Trophoblast cell (in vitro differentiated cells and primary cell): ENCODE measurements at regions not wholly inside any gene's neighbourhood (a gene's known extent, or its start where the extent isn't known, plus 50 kb on each side); places are given as distances from the start of the nearest gene placed in this dataset.

Experiments used
- DNase-seq, 2 donors: peaks; one replicate each; pipeline ENCODE4 v3.0.0-alpha.2; 2016
- H2AFZ ChIP-seq: 2 replicates; pipeline ENCODE4 v1.6.1; 2013; ENCODE audit warnings: low read length, moderate library complexity, mild to moderate bottlenecking; ENCODE audit not compliant: insufficient read depth, poor library complexity
- H2AK5ac ChIP-seq: 2 replicates; pipeline ENCODE4 v1.6.1; 2013; ENCODE audit warnings: mild to moderate bottlenecking, low read length
- H2BK120ac ChIP-seq: 2 replicates; pipeline ENCODE4 v1.6.1; 2013; ENCODE audit warnings: low read length, mild to moderate bottlenecking, moderate library complexity; ENCODE audit not compliant: insufficient read depth, poor library complexity
- H2BK12ac ChIP-seq: 2 replicates; pipeline ENCODE4 v1.6.1; 2013; ENCODE audit warnings: mild to moderate bottlenecking, low read length, moderate library complexity
- H2BK5ac ChIP-seq: 2 replicates; pipeline ENCODE4 v1.6.1; 2013; ENCODE audit warnings: low read length, low read depth, moderate library complexity, mild to moderate bottlenecking; ENCODE audit not compliant: poor library complexity
- H3K14ac ChIP-seq: 2 replicates; pipeline ENCODE4 v1.6.1; 2013; ENCODE audit warnings: mild to moderate bottlenecking, low read length
- H3K18ac ChIP-seq: 2 replicates; pipeline ENCODE4 v1.6.1; 2013; ENCODE audit warnings: mild to moderate bottlenecking, low read length
- H3K23ac ChIP-seq: 2 replicates; pipeline ENCODE4 v1.6.1; 2013; ENCODE audit warnings: low read length
- H3K27ac ChIP-seq: 2 replicates; pipeline ENCODE4 v1.5.1; 2013; ENCODE audit warnings: low read depth, mild to moderate bottlenecking, inconsistent platforms, low read length, moderate library complexity
- H3K27me3 ChIP-seq: 2 replicates; pipeline ENCODE4 v1.6.1; 2013; ENCODE audit warnings: inconsistent platforms, mild to moderate bottlenecking, low read length, moderate library complexity; ENCODE audit not compliant: insufficient read depth
- H3K36me3 ChIP-seq, 2 experiments: 1 replicate in 1 of 2; 2 replicates in 1 of 2; pipeline ENCODE4 v1.6.1; 2013; ENCODE audit warnings: low read length in 2 of 2, mild to moderate bottlenecking in 2 of 2, moderate library complexity in 1 of 2; ENCODE audit not compliant: insufficient read depth in 2 of 2, control insufficient read depth in 1 of 2
- H3K4ac ChIP-seq: 2 replicates; pipeline ENCODE4 v1.6.1; 2013; ENCODE audit warnings: low read depth, mild to moderate bottlenecking, low read length, moderate library complexity
- H3K4me1 ChIP-seq, 2 experiments: 1 replicate in 1 of 2; 2 replicates in 1 of 2; pipeline ENCODE4 v1.6.1; 2013; ENCODE audit warnings: low read length in 2 of 2, mild to moderate bottlenecking in 2 of 2, moderate library complexity in 1 of 2; ENCODE audit not compliant: insufficient read depth in 2 of 2, control insufficient read depth in 1 of 2
- H3K4me2 ChIP-seq: 2 replicates; pipeline ENCODE4 v1.6.1; 2013; ENCODE audit warnings: inconsistent platforms, mild to moderate bottlenecking, low read length, moderate library complexity
- H3K4me3 ChIP-seq: 2 replicates; pipeline ENCODE4 v1.5.1; 2013; ENCODE audit warnings: mild to moderate bottlenecking, low read depth, low read length, inconsistent platforms
- H3K79me1 ChIP-seq: one replicate; pipeline ENCODE4 v1.6.1; 2013; ENCODE audit warnings: low read length
- H3K79me2 ChIP-seq: 2 replicates; pipeline ENCODE4 v1.6.1; 2013; ENCODE audit warnings: low read length, mild to moderate bottlenecking; ENCODE audit not compliant: control insufficient read depth, insufficient read depth, poor library complexity
- H3K9ac ChIP-seq: 2 replicates; pipeline ENCODE4 v1.6.1; 2013; ENCODE audit warnings: mild to moderate bottlenecking, low read length
- H3K9me3 ChIP-seq: 2 replicates; pipeline ENCODE4 v1.6.1; 2013; ENCODE audit warnings: low read depth, mild to moderate bottlenecking, control low read depth, inconsistent platforms, low read length; ENCODE audit not compliant: insufficient read depth
- H4K12ac ChIP-seq: 2 replicates; pipeline ENCODE4 v1.6.1; 2013; ENCODE audit warnings: low read depth, mild to moderate bottlenecking, low read length, moderate library complexity
- H4K8ac ChIP-seq: 2 replicates; pipeline ENCODE4 v1.6.1; 2013; ENCODE audit warnings: low read depth, mild to moderate bottlenecking, low read length, moderate library complexity
- H4K91ac ChIP-seq: one replicate; pipeline ENCODE4 v1.6.1; 2013; ENCODE audit warnings: low read depth, mild to moderate bottlenecking, low read length, moderate library complexity
- WGBS: extraction: QIAGEN DNeasy Blood & Tissue Kit; methylation state at CpG from one replicate; pipeline ENCODE4 v1.1.7; 2013; ENCODE audit warnings: missing lambda C conversion rate; ENCODE audit not compliant: insufficient read length, insufficient coverage; ENCODE audit errors: extremely low coverage; 5-methylcytosine and 5-hydroxymethylcytosine counted together

DNA sequence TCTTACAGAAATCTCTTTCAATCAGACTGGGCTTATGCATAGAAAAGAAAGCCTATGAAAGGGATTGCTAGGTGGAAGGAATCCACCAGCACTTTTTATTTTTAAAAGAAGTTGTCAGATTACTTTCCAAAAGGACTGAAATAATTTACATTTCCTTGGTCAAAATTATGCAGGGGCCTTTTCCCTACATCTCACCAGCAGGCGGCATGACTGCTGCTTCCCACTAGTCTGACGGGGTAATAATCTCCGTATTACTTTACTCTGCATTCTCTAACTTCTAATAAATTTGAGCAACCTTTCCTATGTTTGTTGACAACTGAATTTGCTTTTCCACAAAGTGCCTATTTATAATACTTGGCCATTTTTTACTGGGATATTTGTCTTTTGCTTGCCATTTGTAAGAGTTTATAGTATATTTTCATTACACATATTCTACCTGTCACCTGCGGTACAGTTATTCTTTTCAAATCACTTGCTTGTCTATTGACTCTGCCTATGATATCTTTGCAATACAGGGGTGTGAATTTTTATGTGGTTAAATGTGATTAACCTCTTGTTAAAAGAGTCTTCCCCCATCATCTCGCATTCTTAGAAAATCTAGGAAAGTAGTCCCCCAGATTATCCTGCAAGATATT lies 51.9 kb upstream of the USP47 start:
- no peak overlapping the region for H4K91ac ChIP-seq
- no peak overlapping the region for H3K23ac ChIP-seq
- no peak overlapping the region for H3K4me2 ChIP-seq
- no peak overlapping the region for H4K8ac ChIP-seq
- H3K79me2 ChIP-seq = no peaks in the 10 kb centered on the region
- no peaks in the 10 kb centered on the region for H3K4me1 ChIP-seq
- H2AK5ac ChIP-seq = no peak overlapping the region
- H4K12ac ChIP-seq = no peak overlapping the region
- no peak overlapping the region for H2BK5ac ChIP-seq
- H3K18ac ChIP-seq = no peak overlapping the region
- DNase-seq = peak in 1 of 2 donors; percentile 41
- H2AFZ ChIP-seq = no peak overlapping the region
- H2BK120ac ChIP-seq = no peak overlapping the region
- no peaks in the 10 kb centered on the region for H3K27me3 ChIP-seq
- no peak overlapping the region for H3K9ac ChIP-seq
- no peaks in the 10 kb centered on the region for H3K9me3 ChIP-seq
- WGBS = no CpG with 5 or more reads among the region's 5 CpGs
- no peak overlapping the region for H3K14ac ChIP-seq
- no peak overlapping the region for H3K27ac ChIP-seq
- no peak overlapping the region for H3K4ac ChIP-seq
- H2BK12ac ChIP-seq = no peak overlapping the region
- no peaks in the 10 kb centered on the region for H3K36me3 ChIP-seq
- H3K79me1 ChIP-seq = no peaks in the 10 kb centered on the region
- H3K4me3 ChIP-seq = no peak overlapping the region

- Histone ChIP-seq H3K79me2 (no peaks in the 10 kb centered on the region), H4K12ac (no peak overlapping the region), H3K4me2 (no peak overlapping the region), H3K14ac (no peak overlapping the region), H3K9me3 (no peaks in the 10 kb centered on the region), H2BK12ac (no peak overlapping the region), H3K36me3 (no peaks in the 10 kb centered on the region), H2BK120ac (no peak overlapping the region), H3K23ac (no peak overlapping the region), H4K8ac (no peak overlapping the region), H2AK5ac (no peak overlapping the region), H3K18ac (no peak overlapping the region), H4K91ac (no peak overlapping the region), H3K79me1 (no peaks in the 10 kb centered on the region), H2BK5ac (no peak overlapping the region), H2AFZ (no peak overlapping the region), H3K27me3 (no peaks in the 10 kb centered on the region), H3K4me3 (no peak overlapping the region), H3K4ac (no peak overlapping the region), H3K4me1 (no peaks in the 10 kb centered on the region), H3K9ac (no peak overlapping the region), H3K27ac (no peak overlapping the region)
- DNase-seq = no peak
- no CpG with 5 or more reads among the region's 7 CpGs for WGBS
These were observed 53.6 kb upstream of the USP47 start for GRCh38 chr11:11788063-11788710.

- Histone ChIP-seq H3K4me2 (no peak overlapping the region), H3K9me3 (peaks cover 1% of the 10 kb centered on the region), H3K4ac (no peak overlapping the region), H2BK120ac (no peak overlapping the region), H3K9ac (no peak overlapping the region), H3K14ac (no peak overlapping the region), H4K91ac (no peak overlapping the region), H4K12ac (no peak overlapping the region), H3K36me3 (no peaks in the 10 kb centered on the region), H3K4me1 (no peaks in the 10 kb centered on the region), H3K18ac (no peak overlapping the region), H3K79me2 (no peaks in the 10 kb centered on the region), H3K23ac (no peak overlapping the region), H2AFZ (no peak overlapping the region), H2BK12ac (no peak overlapping the region), H3K4me3 (no peak overlapping the region), H3K79me1 (no peaks in the 10 kb centered on the region), H2AK5ac (peak overlapping the region; percentile 12), H3K27me3 (no peaks in the 10 kb centered on the region), H3K27ac (no peak overlapping the region), H4K8ac (no peak overlapping the region), H2BK5ac (no peak overlapping the region)
- no CpG with 5 or more reads among the region's 7 CpGs for WGBS
- peak; percentile 51 to 81 for DNase-seq
These were observed 54.3 kb upstream of the USP47 start for GRCh38 chr11:11787305-11788062.

DNA sequence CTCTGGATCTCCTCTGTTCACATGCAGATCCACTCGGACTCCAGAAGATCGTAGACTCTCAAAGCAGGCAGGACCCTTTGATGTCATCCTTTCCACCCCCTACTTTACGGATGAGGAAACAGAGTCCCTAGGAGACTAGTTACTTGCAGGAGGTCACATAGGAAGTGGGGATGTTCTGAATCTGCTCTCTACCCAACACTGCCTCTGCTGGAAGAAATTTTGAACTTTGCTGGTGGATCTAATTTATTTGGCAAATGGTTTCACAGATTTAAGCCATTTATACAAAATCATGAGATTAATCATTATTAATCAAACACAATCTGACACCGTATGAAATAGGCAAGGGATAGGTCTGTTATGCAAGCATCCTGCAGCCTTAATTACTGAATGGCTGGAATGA lies 55.0 kb upstream of the USP47 start:
- Histone ChIP-seq H3K9ac (no peak overlapping the region), H2AFZ (no peak overlapping the region), H2BK5ac (no peak overlapping the region), H3K79me1 (no peaks in the 10 kb centered on the region), H3K14ac (no peak overlapping the region), H4K12ac (no peak overlapping the region), H3K4me3 (no peak overlapping the region), H3K4me2 (no peak overlapping the region), H2AK5ac (no peak overlapping the region), H3K27me3 (no peaks in the 10 kb centered on the region), H3K4me1 (no peaks in the 10 kb centered on the region), H3K23ac (no peak overlapping the region), H2BK12ac (no peak overlapping the region), H3K27ac (no peak overlapping the region), H3K79me2 (no peaks in the 10 kb centered on the region), H3K4ac (no peak overlapping the region), H4K91ac (no peak overlapping the region), H3K36me3 (no peaks in the 10 kb centered on the region), H4K8ac (no peak overlapping the region), H2BK120ac (no peak overlapping the region), H3K18ac (no peak overlapping the region), H3K9me3 (peaks cover 1% of the 10 kb centered on the region)
- DNase-seq = peak in 1 of 2 donors; percentile 50
- no CpG with 5 or more reads among the region's 4 CpGs for WGBS
